Astrocyte (in vitro differentiated cells and primary cell): ENCODE measurements at regions not wholly inside any gene's neighbourhood (a gene's known extent, or its start where the extent isn't known, plus 50 kb on each side); places are given as distances from the start of the nearest gene placed in this dataset.

ENCODE experiments used
- CTCF ChIP-seq: IDR thresholded peaks from 2 replicates; pipeline ENCODE4 v1.5.1; 2011; ENCODE audit warnings: low read depth, mild to moderate bottlenecking, inconsistent platforms, low read length, moderate library complexity; ENCODE audit not compliant: insufficient read depth
- EZH2 ChIP-seq: IDR thresholded peaks from 2 replicates; pipeline ENCODE4 v1.6.1; 2012; ENCODE audit warnings: mild to moderate bottlenecking, low read length, inconsistent platforms; ENCODE audit not compliant: insufficient read depth

GRCh38 chr5:30663536-30663935 lies 530.0 kb upstream of the CDH6 start:
- TF ChIP-seq CTCF (no peak), EZH2 (no peak)
